Fibroblast of lung (primary cell): ENCODE measurements at regions not wholly inside any gene's neighbourhood (a gene's known extent, or its start where the extent isn't known, plus 50 kb on each side); places are given as distances from the start of the nearest gene placed in this dataset.

Experiments
- EZH2 ChIP-seq: IDR thresholded peaks from 2 replicates; pipeline ENCODE4 v1.5.1; 2012; ENCODE audit warnings: low read length, control low read depth, mild to moderate bottlenecking; ENCODE audit errors: missing control alignments
- TF ChIP-seq, protein P1 (sequence below), 2 donors: IDR thresholded peaks in 1 of 2; conservative IDR thresholded peaks in 1 of 2; 1 replicate in 1 of 2; 2 replicates in 1 of 2; pipeline ENCODE4 v1.5.1; 2011 to 2012; ENCODE audit warnings: low read length in 2 of 2, control low read depth in 1 of 2, inconsistent platforms in 1 of 2, low read depth in 1 of 2, mild to moderate bottlenecking in 1 of 2

GRCh38 chr3:181839916-181840297 lies 128.2 kb downstream of the SOX2 start:
- TF ChIP-seq, protein P1, sequence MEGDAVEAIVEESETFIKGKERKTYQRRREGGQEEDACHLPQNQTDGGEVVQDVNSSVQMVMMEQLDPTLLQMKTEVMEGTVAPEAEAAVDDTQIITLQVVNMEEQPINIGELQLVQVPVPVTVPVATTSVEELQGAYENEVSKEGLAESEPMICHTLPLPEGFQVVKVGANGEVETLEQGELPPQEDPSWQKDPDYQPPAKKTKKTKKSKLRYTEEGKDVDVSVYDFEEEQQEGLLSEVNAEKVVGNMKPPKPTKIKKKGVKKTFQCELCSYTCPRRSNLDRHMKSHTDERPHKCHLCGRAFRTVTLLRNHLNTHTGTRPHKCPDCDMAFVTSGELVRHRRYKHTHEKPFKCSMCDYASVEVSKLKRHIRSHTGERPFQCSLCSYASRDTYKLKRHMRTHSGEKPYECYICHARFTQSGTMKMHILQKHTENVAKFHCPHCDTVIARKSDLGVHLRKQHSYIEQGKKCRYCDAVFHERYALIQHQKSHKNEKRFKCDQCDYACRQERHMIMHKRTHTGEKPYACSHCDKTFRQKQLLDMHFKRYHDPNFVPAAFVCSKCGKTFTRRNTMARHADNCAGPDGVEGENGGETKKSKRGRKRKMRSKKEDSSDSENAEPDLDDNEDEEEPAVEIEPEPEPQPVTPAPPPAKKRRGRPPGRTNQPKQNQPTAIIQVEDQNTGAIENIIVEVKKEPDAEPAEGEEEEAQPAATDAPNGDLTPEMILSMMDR (conservative IDR thresholded peaks at IDR 0.05 in 1 of 2, IDR thresholded peaks at IDR 0.05 in 1 of 2; ENCODE audit: low read depth in 1 of 2, low read length in 2 of 2) = no peak
- no peak for TF ChIP-seq EZH2
